ENCODE measurements at regions not wholly inside any gene's neighbourhood (a gene's known extent, or its start where the extent isn't known, plus 50 kb on each side); places are given as distances from the start of the nearest gene placed in this dataset.

DNA sequence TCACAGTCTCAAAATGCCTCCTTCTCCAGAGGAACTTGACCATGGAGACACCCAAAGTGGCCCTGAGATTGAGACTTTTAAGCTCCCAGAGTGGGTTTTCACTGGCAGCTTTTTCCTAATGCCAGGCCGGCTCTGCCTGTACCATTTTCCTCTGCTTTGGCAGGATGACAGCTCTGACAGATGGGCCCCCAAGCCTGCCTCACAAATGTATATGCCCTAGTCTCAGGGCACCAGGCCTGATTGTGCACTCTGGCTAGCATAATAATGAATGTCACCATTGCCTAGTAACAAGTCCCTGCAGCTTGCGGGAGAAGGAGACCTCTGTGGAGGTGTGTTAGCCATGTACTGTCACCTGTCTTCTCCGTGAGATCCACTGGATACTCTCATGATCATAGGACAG lies 772.8 kb upstream of the TSPY4 start:
- TF ChIP-seq, protein P1, sequence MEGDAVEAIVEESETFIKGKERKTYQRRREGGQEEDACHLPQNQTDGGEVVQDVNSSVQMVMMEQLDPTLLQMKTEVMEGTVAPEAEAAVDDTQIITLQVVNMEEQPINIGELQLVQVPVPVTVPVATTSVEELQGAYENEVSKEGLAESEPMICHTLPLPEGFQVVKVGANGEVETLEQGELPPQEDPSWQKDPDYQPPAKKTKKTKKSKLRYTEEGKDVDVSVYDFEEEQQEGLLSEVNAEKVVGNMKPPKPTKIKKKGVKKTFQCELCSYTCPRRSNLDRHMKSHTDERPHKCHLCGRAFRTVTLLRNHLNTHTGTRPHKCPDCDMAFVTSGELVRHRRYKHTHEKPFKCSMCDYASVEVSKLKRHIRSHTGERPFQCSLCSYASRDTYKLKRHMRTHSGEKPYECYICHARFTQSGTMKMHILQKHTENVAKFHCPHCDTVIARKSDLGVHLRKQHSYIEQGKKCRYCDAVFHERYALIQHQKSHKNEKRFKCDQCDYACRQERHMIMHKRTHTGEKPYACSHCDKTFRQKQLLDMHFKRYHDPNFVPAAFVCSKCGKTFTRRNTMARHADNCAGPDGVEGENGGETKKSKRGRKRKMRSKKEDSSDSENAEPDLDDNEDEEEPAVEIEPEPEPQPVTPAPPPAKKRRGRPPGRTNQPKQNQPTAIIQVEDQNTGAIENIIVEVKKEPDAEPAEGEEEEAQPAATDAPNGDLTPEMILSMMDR (IDR thresholded peaks at IDR 0.05 in 4 of 5, conservative IDR thresholded peaks at IDR 0.05 in 1 of 5), result no peak
- no peak for TF ChIP-seq POLR2A (IDR thresholded peaks at IDR 0.05)

Measured in gastrocnemius medialis (tissue), 4 donors.